PC-3 (cell line): ENCODE measurements at regions not wholly inside any gene's neighbourhood (a gene's known extent, or its start where the extent isn't known, plus 50 kb on each side); places are given as distances from the start of the nearest gene placed in this dataset.

Experiments used
- EZH2 ChIP-seq: fragments of 300-600 bp; sonication (generic); IDR thresholded peaks from one replicate; pipeline ENCODE4 v1.6.1; 2017; ENCODE audit warnings: antibody characterized with exemption, mild to moderate bottlenecking, low read length; ENCODE audit not compliant: unreplicated experiment
- EZH2phosphoT487 ChIP-seq: fragments of 300-600 bp; sonication (generic); IDR thresholded peaks from 2 replicates; pipeline ENCODE4 v1.6.1; 2018; ENCODE audit warnings: mild to moderate bottlenecking, antibody characterized with exemption, low read length, borderline replicate concordance
- TF ChIP-seq, protein P1 (sequence below): fragments of 300-600 bp; sonication (generic); conservative IDR thresholded peaks from 2 replicates; pipeline ENCODE4 v1.5.1; 2017; ENCODE audit warnings: antibody characterized with exemption, low read depth, mild to moderate bottlenecking, low read length

DNA sequence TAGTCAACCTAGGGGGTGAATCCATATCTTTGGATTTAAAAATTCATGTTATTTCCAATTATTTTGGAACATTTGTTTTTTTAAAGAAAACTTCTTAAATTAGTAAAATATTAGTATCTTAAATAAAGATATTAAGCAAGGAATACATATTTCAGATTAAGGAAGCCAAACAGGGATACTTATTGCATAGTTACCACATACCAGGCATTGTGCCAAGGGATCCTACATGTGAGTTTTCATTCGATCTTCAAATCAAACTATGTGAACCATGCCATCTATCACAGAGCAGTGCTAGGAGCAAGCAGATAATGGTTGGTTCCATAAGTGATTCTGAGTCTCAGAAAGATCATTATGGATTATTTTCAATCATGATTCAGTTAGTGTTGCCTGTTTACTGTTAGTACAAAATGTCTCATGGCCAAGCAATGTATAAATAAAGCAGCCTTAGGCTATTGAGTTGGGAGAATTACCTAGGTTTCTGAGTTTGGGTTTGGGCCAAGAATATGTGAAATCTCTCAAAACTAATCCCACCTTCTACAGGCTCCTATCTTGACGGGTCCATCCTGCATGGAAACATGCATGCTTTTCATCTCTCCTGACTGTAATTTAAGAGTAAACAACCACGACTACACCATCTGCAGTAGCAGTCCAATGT lies 176.7 kb downstream of the NPFFR2 start:
- TF ChIP-seq, protein P1, sequence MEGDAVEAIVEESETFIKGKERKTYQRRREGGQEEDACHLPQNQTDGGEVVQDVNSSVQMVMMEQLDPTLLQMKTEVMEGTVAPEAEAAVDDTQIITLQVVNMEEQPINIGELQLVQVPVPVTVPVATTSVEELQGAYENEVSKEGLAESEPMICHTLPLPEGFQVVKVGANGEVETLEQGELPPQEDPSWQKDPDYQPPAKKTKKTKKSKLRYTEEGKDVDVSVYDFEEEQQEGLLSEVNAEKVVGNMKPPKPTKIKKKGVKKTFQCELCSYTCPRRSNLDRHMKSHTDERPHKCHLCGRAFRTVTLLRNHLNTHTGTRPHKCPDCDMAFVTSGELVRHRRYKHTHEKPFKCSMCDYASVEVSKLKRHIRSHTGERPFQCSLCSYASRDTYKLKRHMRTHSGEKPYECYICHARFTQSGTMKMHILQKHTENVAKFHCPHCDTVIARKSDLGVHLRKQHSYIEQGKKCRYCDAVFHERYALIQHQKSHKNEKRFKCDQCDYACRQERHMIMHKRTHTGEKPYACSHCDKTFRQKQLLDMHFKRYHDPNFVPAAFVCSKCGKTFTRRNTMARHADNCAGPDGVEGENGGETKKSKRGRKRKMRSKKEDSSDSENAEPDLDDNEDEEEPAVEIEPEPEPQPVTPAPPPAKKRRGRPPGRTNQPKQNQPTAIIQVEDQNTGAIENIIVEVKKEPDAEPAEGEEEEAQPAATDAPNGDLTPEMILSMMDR = no peak
- no peak for TF ChIP-seq EZH2
- no peak for TF ChIP-seq EZH2phosphoT487
